HepG2 (cell line): ENCODE measurements at regions not wholly inside any gene's neighbourhood (a gene's known extent, or its start where the extent isn't known, plus 50 kb on each side); places are given as distances from the start of the nearest gene placed in this dataset.

Source experiments
- ATAC-seq: fragments of 200-7000 bp; cut with Tn5 transposase; 3 replicates; pipeline ENCODE4 v1.9.1; 2020; ENCODE audit warnings: mild to moderate bottlenecking, moderate library complexity
- BruUV-seq: library from RNA; stranded (reverse); fragments of 400-500 nt; replicated peaks from 2 replicates; lab custom pipeline; 2021; lab: Mats Ljungman, UMichigan
- CTCF ChIA-PET: fragments of 300-600 bp; formaldehyde crosslinking; extraction: SDS; loops from one replicate; lab custom pipeline; 2021; ENCODE audit warnings: low total read pairs, inconsistent platforms, low intra/inter-chr PET ratio; lab: Yijun Ruan, JAX
- POLR2A ChIA-PET: fragments of 350-600 bp; sonication (Branson Sonifier 250); formaldehyde crosslinking; loops from one replicate; lab custom pipeline; 2020; ENCODE audit warnings: antibody characterized with exemption, inconsistent platforms; lab: Yijun Ruan, JAX
- DNase-seq: peaks from one replicate; pipeline ENCODE4 v3.0.0-alpha.2; 2015; ENCODE audit warnings: low spot score
- FAIRE-seq: peaks from 3 replicates; lab custom pipeline; 2011; peaks lifted over from hg19 to GRCh38; lab: Jason Lieb, UNC
- H2AFZ ChIP-seq: one replicate; pipeline ENCODE4 v1.6.1; 2011; ENCODE audit warnings: low read length, inconsistent platforms
- H3K27ac ChIP-seq: fragments of 300-600 bp; 3 replicates; pipeline ENCODE4 v1.8.0; 2011; ENCODE audit warnings: mixed run types, mild to moderate bottlenecking, mixed read lengths, low read length, inconsistent platforms; ENCODE audit not compliant: insufficient read depth; ENCODE audit errors: extremely low read length
- H3K27me3 ChIP-seq, 2 experiments: fragments of 200-600 bp in 1 of 2; 2 replicates in 1 of 2; 3 replicates in 1 of 2; pipeline versions ENCODE4 v1.6.0 to v1.8.0; 2011; ENCODE audit warnings: low read length in 2 of 2, mild to moderate bottlenecking in 2 of 2, moderate library complexity in 2 of 2, inconsistent platforms in 1 of 2; ENCODE audit not compliant: insufficient read depth in 2 of 2, control insufficient read depth in 1 of 2
- H3K36me3 ChIP-seq, 2 experiments: fragments of 200-600 bp in 1 of 2; replicated peaks in 1 of 2; 2 replicates in 1 of 2; 3 replicates in 1 of 2; pipeline versions ENCODE4 v1.5.1 to v1.8.0; 2011; ENCODE audit warnings: low read length in 2 of 2, inconsistent platforms in 1 of 2; ENCODE audit not compliant: insufficient read depth in 2 of 2, control insufficient read depth in 1 of 2
- H3K4me1 ChIP-seq: 2 replicates; pipeline ENCODE4 v1.5.1; 2012; ENCODE audit warnings: low read length, inconsistent platforms; ENCODE audit not compliant: insufficient read depth
- H3K4me2 ChIP-seq: 2 replicates; pipeline ENCODE4 v1.6.0; 2011; ENCODE audit warnings: low read depth, low read length, inconsistent platforms
- H3K4me3 ChIP-seq, 3 experiments: fragments of 200-600 bp in 1 of 3; sonication (generic), shearing (Covaris generic) in 1 of 3; replicated peaks in 1 of 3; 2 replicates each; pipeline ENCODE4 v1.5.1; 2011 to 2016; ENCODE audit warnings: low read length in 3 of 3, inconsistent platforms in 2 of 3, low read depth in 2 of 3, mild to moderate bottlenecking in 2 of 3, control low read depth in 1 of 3, mixed read lengths in 1 of 3; ENCODE audit not compliant: insufficient read depth in 1 of 3
- H3K79me2 ChIP-seq: one replicate; pipeline ENCODE4 v1.6.1; 2011; ENCODE audit warnings: low read length, inconsistent platforms; ENCODE audit not compliant: insufficient read depth
- H3K9ac ChIP-seq: 2 replicates; pipeline ENCODE4 v1.6.0; 2011; ENCODE audit warnings: mild to moderate bottlenecking, low read depth, low read length, inconsistent platforms; ENCODE audit not compliant: insufficient read depth
- H3K9me3 ChIP-seq: 2 replicates; pipeline ENCODE4 v1.5.1; 2012; ENCODE audit warnings: mild to moderate bottlenecking, low read length
- H4K20me1 ChIP-seq: 2 replicates; pipeline ENCODE4 v1.6.0; 2011; ENCODE audit warnings: inconsistent platforms, mild to moderate bottlenecking, low read length, moderate library complexity; ENCODE audit not compliant: insufficient read depth
- ATF7 ChIP-seq, 2 experiments: fragments of 450-650 bp in 1 of 2; sonication (generic) in 1 of 2; formaldehyde crosslinking in 1 of 2; IDR thresholded peaks; 2 replicates each; pipeline versions ENCODE4 v1.4.0 to v1.6.1; 2016 to 2020; ENCODE audit warnings: antibody characterized with exemption in 1 of 2, mild to moderate bottlenecking in 1 of 2, missing genetic modification reagents in 1 of 2
- CBX2 ChIP-seq, 2 experiments: fragments of 200-600 bp in 1 of 2; sonication (generic); formaldehyde crosslinking in 1 of 2; IDR thresholded peaks; 2 replicates each; pipeline versions ENCODE4 v1.7.0 to v1.8.1; 2018 to 2022; ENCODE audit warnings: low read depth in 2 of 2, low read length in 1 of 2, mild to moderate bottlenecking in 1 of 2, missing genetic modification reagents in 1 of 2
- EHMT2 ChIP-seq: fragments of 200-600 bp; sonication (generic); IDR thresholded peaks from 2 replicates; pipeline ENCODE4 v1.7.0; 2017; ENCODE audit warnings: antibody characterized with exemption, low read depth, low read length, borderline replicate concordance
- ELK4 ChIP-seq: sonication (generic); formaldehyde crosslinking; IDR thresholded peaks from 2 replicates; pipeline ENCODE4 v1.9.0; 2021; ENCODE audit warnings: missing genetic modification reagents, borderline replicate concordance
- GPN1 ChIP-seq: sonication (generic); formaldehyde crosslinking; IDR thresholded peaks from 2 replicates; pipeline ENCODE4 v1.5.1; 2020; ENCODE audit warnings: missing genetic modification reagents, borderline replicate concordance
- KAT7 ChIP-seq: IDR thresholded peaks from 2 replicates; pipeline ENCODE4 v1.6.1; 2018; ENCODE audit warnings: borderline replicate concordance, missing compliant biosample characterization
- KDM5A ChIP-seq: fragments of 200-600 bp; sonication (generic); IDR thresholded peaks from 2 replicates; pipeline ENCODE4 v1.7.0; 2018; ENCODE audit warnings: antibody characterized with exemption, mild to moderate bottlenecking, low read length, borderline replicate concordance
- TBX3 ChIP-seq: fragments of 450-650 bp; IDR thresholded peaks from 2 replicates; pipeline ENCODE4 v1.6.1; 2017; ENCODE audit warnings: antibody characterized with exemption, mild to moderate bottlenecking, inconsistent platforms, borderline replicate concordance
- YEATS4 ChIP-seq: sonication (generic); formaldehyde crosslinking; IDR thresholded peaks from 2 replicates; pipeline ENCODE4 v1.4.0; 2020; ENCODE audit warnings: missing genetic modification reagents, borderline replicate concordance
- ZFYVE20 ChIP-seq: sonication (generic); formaldehyde crosslinking; IDR thresholded peaks from 2 replicates; pipeline ENCODE4 v1.8.0; 2023; ENCODE audit warnings: low read depth, mild to moderate bottlenecking, moderate library complexity, missing genetic modification reagents, borderline replicate concordance
- ZNF44 ChIP-seq: sonication (generic); formaldehyde crosslinking; IDR thresholded peaks from 2 replicates; pipeline ENCODE4 v1.5.1; 2020; ENCODE audit warnings: mild to moderate bottlenecking, missing genetic modification reagents
- ZNF501 ChIP-seq: sonication (generic); formaldehyde crosslinking; IDR thresholded peaks from 2 replicates; pipeline ENCODE4 v1.5.1; 2020; ENCODE audit warnings: mild to moderate bottlenecking, moderate library complexity, missing genetic modification reagents
- ZNF75D ChIP-seq: sonication (generic); formaldehyde crosslinking; IDR thresholded peaks from 2 replicates; pipeline ENCODE4 v1.8.1; 2023; ENCODE audit warnings: missing genetic modification reagents, mild to moderate bottlenecking, borderline replicate concordance
- ZNF761 ChIP-seq: sonication (generic); formaldehyde crosslinking; conservative IDR thresholded peaks from 2 replicates; pipeline ENCODE4 v1.4.0; 2020; ENCODE audit warnings: mild to moderate bottlenecking, missing genetic modification reagents
- ZNF878 ChIP-seq: sonication (generic); formaldehyde crosslinking; IDR thresholded peaks from 2 replicates; pipeline ENCODE4 v1.8.1; 2023; ENCODE audit warnings: mild to moderate bottlenecking, missing genetic modification reagents, moderate library complexity
- WGBS: methylation state at CpG from one replicate; pipeline ENCODE4 v1.1.6; 2017; ENCODE audit warnings: low lambda C conversion rate; 5-methylcytosine and 5-hydroxymethylcytosine counted together
- in situ Hi-C: cut with HindIII; loops from 2 replicates; pipeline ENCODE4 v1.10.0; 2017; ENCODE audit warnings: low pct_unique_long_range_greater_than_20kb; ENCODE audit not compliant: extremely low pct_ligation_motif_present
- intact Hi-C: fragments of 100-400 bp; cut with micrococcal nuclease; formaldehyde crosslinking; loops from one replicate; pipeline ENCODE4 v1.10.0; 2022; ENCODE audit not compliant: unreplicated experiment
- TF ChIP-seq, protein P1 (sequence below): IDR thresholded peaks from 2 replicates; pipeline ENCODE4 v1.6.1; 2016; ENCODE audit warnings: control low read depth

GRCh38 chr15:53110999-53111398 lies 320.9 kb upstream of the ONECUT1 start:
- intact Hi-C loops (no loop called here), in situ Hi-C loops (no loop called here)
- no peaks in the 10 kb centered on the region for H3K9me3 ChIP-seq
- H3K36me3 ChIP-seq, result no peaks in the 10 kb centered on the region
- no peak overlapping the region for H3K4me3 ChIP-seq
- TF ChIP-seq KAT7 (CRISPR knock-in tag), result no peak
- TF ChIP-seq GPN1 (CRISPR knock-in tag), result no peak
- no peak for TF ChIP-seq ZFYVE20 (CRISPR knock-in tag)
- TF ChIP-seq, all 625 proteins: peak for 0
- Histone ChIP-seq H3K27ac (no peak overlapping the region), H2AFZ (no peak overlapping the region), H3K27me3 (no peaks in the 10 kb centered on the region), H3K9ac (no peak overlapping the region), H3K4me1 (peaks cover 17% of the 10 kb centered on the region), H3K79me2 (no peaks in the 10 kb centered on the region), H3K4me2 (no peak overlapping the region), H4K20me1 (no peaks in the 10 kb centered on the region)
- DNase-seq (no peak), FAIRE-seq (no peak), ATAC-seq (no peak)
- 21% methylated on average over 4 of the region's 4 CpGs for WGBS
- BruUV-seq, result no TSS peak
- POLR2A ChIA-PET, result no interaction called here
- CTCF ChIA-PET, result no interaction called here

GRCh38 chr15:53108319-53108718 lies 318.2 kb upstream of the ONECUT1 start:
- H3K9me3 ChIP-seq, result no peaks in the 10 kb centered on the region
- BruUV-seq, result no TSS peak
- H4K20me1 ChIP-seq, result no peaks in the 10 kb centered on the region
- no peaks in the 10 kb centered on the region for H3K4me1 ChIP-seq
- FAIRE-seq (no peak), ATAC-seq (no peak), DNase-seq (no peak)
- H3K4me3 ChIP-seq, result no peak overlapping the region
- H3K79me2 ChIP-seq, result no peaks in the 10 kb centered on the region
- H3K27me3 ChIP-seq, result no peaks in the 10 kb centered on the region
- H3K36me3 ChIP-seq, result no peaks in the 10 kb centered on the region
- WGBS, result 89% methylated on average over 2 of the region's 2 CpGs
- H3K4me2 ChIP-seq, result no peak overlapping the region
- no peak overlapping the region for H2AFZ ChIP-seq
- in situ Hi-C loops, result no loop called here
- ChIA-PET CTCF (no interaction called here), POLR2A (no interaction called here)
- no peak overlapping the region for H3K27ac ChIP-seq
- no peak overlapping the region for H3K9ac ChIP-seq
- intact Hi-C loops, result no loop called here
- TF ChIP-seq YEATS4 (CRISPR knock-in tag) (no peak), CBX2 (IDR thresholded peaks at IDR 0.05; ENCODE audit: low read depth, low read length) (no peak), CBX2 (CRISPR knock-in tag; IDR thresholded peaks at IDR 0.05; ENCODE audit: low read depth) (no peak), ZNF761 (CRISPR knock-in tag) (no peak), EHMT2 (no peak), ZNF501 (no peak), KDM5A (no peak), ZNF878 (CRISPR knock-in tag) (no peak), ATF7 (IDR thresholded peaks at IDR 0.05) (no peak), ATF7 (CRISPR knock-in tag; IDR thresholded peaks at IDR 0.05) (no peak), ZNF44 (CRISPR knock-in tag) (no peak), TBX3 (no peak), ZNF75D (CRISPR knock-in tag) (no peak), ELK4 (CRISPR knock-in tag) (no peak)
- TF ChIP-seq, protein P1, sequence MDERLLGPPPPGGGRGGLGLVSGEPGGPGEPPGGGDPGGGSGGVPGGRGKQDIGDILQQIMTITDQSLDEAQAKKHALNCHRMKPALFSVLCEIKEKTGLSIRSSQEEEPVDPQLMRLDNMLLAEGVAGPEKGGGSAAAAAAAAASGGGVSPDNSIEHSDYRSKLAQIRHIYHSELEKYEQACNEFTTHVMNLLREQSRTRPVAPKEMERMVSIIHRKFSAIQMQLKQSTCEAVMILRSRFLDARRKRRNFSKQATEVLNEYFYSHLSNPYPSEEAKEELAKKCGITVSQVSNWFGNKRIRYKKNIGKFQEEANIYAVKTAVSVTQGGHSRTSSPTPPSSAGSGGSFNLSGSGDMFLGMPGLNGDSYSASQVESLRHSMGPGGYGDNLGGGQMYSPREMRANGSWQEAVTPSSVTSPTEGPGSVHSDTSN (CRISPR knock-in tag), result no peak
